GM13976 (cell line): ENCODE measurements at regions not wholly inside any gene's neighbourhood (a gene's known extent, or its start where the extent isn't known, plus 50 kb on each side); places are given as distances from the start of the nearest gene placed in this dataset.

Experiments
- DNase-seq: peaks from one replicate; pipeline ENCODE4 v3.0.0; 2012; ENCODE audit warnings: low spot score
- in situ Hi-C: fragments of 300-500 bp; cut with MboI; formaldehyde crosslinking; loops from one replicate; pipeline ENCODE4 v1.12.0; 2022; ENCODE audit warnings: low sequenced_read_pairs, mixed read lengths, inconsistent platforms; ENCODE audit not compliant: unreplicated experiment
- TF ChIP-seq, protein P1 (sequence below): IDR thresholded peaks from 2 replicates; pipeline ENCODE4 v1.5.1; 2012; ENCODE audit warnings: borderline replicate concordance, mild to moderate bottlenecking; ENCODE audit not compliant: insufficient read depth; ENCODE audit errors: extremely low read depth, missing control alignments, control extremely low read depth

DNA sequence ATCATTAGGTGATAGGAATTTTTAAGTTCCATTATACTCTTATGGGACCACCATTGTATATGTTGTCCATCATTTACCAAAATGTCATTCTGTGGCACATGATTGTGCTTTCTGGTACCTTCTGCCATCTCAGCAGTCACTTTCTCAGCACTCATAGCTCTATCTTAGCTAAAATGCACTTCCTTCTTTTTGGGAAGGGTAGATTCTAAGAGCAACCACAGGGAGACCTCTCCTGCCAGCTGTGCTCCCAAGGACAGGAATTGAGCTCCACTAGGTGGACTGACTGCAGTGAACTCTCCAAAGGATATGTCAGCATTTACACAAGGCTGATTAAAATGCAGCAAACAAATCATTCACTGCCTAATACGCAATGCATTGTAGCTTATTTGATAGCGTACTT is 91.8 kb upstream of the OBI1 start:
- TF ChIP-seq, protein P1, sequence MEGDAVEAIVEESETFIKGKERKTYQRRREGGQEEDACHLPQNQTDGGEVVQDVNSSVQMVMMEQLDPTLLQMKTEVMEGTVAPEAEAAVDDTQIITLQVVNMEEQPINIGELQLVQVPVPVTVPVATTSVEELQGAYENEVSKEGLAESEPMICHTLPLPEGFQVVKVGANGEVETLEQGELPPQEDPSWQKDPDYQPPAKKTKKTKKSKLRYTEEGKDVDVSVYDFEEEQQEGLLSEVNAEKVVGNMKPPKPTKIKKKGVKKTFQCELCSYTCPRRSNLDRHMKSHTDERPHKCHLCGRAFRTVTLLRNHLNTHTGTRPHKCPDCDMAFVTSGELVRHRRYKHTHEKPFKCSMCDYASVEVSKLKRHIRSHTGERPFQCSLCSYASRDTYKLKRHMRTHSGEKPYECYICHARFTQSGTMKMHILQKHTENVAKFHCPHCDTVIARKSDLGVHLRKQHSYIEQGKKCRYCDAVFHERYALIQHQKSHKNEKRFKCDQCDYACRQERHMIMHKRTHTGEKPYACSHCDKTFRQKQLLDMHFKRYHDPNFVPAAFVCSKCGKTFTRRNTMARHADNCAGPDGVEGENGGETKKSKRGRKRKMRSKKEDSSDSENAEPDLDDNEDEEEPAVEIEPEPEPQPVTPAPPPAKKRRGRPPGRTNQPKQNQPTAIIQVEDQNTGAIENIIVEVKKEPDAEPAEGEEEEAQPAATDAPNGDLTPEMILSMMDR: no peak
- DNase-seq: no peak
- in situ Hi-C loops: no loop called here

DNA sequence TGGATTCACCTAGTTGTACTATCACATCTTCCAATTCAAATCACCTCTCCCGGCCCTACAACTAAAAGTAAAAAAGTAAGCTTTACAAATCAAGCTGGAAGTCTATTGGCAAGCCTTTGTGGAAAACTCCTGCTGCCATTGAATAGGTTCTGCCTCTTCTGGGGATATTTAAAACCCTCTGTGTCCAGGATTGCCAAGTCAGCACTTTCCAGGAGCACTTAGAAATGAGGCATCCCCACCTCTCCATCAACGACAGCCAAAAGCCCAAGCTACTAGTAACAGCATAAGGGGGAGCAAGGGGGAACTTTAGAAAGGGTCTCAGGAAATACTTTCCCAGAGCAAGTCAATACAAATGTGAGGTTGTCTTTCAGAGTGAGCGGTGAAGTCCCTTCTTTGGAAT is 85.0 kb upstream of the OBI1 start:
- TF ChIP-seq, protein P1: no peak
- DNase-seq: no peak
- in situ Hi-C loops: no loop called here

DNA sequence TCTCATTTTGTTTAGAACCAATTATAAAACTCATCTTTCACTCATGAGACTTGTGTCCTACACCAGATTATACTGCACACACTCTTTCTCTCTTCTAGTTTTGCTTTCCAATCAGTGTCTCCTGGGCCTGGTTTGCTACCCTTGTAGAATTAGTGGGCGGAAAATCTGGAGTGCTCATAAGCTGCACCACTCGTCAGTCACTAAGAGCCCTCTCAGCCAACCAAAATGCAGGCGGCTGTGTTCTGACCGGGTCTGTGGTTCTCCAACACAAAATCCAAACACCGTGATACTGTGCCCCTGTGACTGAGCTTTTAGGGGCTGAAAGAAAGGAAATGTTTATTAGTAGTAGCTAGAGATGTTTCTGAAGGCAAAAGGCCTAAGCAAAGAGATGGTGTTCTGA is 83.7 kb upstream of the OBI1 start:
- in situ Hi-C loops: no loop called here
- no peak for DNase-seq
- TF ChIP-seq, protein P1: no peak

DNA sequence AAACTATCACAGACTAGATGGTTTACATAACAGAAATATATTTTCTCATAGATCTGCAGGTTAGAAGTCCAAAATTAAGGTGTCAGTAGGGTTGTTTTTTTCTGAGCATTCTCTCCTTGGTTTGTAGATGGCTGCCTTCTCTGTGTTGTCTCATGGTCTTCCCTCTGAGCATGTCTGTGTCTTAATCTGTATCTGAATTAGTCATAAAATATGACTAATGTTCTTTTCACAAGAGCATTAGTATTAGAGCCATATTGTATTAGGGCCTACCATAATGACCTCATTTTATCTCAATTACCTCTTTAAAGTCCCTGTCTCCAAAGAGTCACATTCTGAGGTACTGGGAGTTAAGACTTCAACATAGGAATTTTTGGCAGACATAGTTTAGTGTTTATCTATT is 77.2 kb upstream of the OBI1 start:
- TF ChIP-seq, protein P1: no peak
- DNase-seq: no peak
- in situ Hi-C loops: no loop called here

DNA sequence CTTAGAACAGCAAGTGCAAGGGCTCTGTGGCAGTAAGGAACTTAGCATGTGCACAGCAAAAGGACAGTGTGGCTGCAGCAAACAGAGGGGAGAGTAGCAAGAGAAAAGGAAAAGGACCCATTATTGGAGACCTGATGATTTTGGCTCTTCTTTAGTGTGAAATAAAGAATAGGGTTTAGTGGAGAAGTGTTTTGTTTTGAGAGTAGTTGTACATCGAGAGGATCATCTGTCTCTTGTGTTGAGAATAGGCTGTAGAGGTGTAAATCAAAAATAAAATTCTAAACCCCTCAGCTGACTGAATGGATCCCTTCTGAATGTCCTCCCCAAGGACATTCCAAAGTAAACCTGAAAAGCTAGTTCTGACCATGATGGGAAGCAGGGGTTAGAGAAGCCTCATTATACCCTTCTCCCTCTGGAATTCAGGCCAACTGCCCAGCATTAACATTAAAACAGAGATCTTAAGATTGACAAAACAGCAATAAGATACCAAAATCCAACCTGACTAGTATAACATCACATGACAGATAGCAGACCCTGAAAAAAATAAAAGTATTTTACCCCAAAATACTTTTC is 73.6 kb upstream of the OBI1 start:
- in situ Hi-C loops: no loop called here
- no peak for DNase-seq

DNA sequence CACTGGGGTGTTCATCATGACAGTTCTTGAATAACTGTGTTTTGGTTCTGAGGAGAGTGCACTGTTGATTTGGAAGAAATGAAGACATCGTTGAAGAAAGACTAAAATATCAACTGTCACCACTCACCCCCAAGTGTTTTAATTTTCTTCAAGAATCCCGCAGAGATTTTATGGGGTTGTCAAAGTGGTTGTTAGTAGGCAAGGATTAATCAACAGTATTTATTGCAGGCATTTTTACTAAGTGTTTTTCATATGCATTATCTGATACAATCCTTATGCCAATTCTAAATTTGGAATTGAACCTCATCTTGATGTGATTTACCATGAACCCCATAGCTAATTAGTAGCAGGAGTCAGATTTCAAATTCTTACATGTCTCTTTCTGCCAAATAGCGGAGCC is 63.7 kb upstream of the OBI1 start:
- DNase-seq: no peak
- TF ChIP-seq, protein P1: no peak
- in situ Hi-C loops: no loop called here

More for the DNA sequence above, 73.6 kb upstream of the OBI1 start:
- TF ChIP-seq, protein P1: no peak
